Left colon (tissue), 2 donors: ENCODE measurements at regions not wholly inside any gene's neighbourhood (a gene's known extent, or its start where the extent isn't known, plus 50 kb on each side); places are given as distances from the start of the nearest gene placed in this dataset.
"Not testable (repeated sequence)": the region's sequence is repeated elsewhere in the genome, so short reads cannot be mapped to it uniquely, and the experiment has no call there.

Experiments
- ATAC-seq: fragments of 200-7000 bp; cut with Tn5 transposase; one replicate; pipeline ENCODE4 v1.9.1; 2020; ENCODE audit warnings: mild to moderate bottlenecking, moderate library complexity
- DNase-seq, 2 donors: peaks; one replicate each; pipeline ENCODE4 v3.0.0-alpha.2; 2020
- intact Hi-C, 2 donors: fragments of 100-400 bp; cut with DNase I in 1 of 2; cut with micrococcal nuclease in 1 of 2; formaldehyde crosslinking; loops; one replicate each; pipeline versions ENCODE4 v1.11.2 to v1.14.0; 2022; cut with DNase I, micrococcal nuclease
- donor health status: DM: no; HTN: no; CAD: no.
- donor health status: DM: yes; HTN: yes; CAD: no.

DNA sequence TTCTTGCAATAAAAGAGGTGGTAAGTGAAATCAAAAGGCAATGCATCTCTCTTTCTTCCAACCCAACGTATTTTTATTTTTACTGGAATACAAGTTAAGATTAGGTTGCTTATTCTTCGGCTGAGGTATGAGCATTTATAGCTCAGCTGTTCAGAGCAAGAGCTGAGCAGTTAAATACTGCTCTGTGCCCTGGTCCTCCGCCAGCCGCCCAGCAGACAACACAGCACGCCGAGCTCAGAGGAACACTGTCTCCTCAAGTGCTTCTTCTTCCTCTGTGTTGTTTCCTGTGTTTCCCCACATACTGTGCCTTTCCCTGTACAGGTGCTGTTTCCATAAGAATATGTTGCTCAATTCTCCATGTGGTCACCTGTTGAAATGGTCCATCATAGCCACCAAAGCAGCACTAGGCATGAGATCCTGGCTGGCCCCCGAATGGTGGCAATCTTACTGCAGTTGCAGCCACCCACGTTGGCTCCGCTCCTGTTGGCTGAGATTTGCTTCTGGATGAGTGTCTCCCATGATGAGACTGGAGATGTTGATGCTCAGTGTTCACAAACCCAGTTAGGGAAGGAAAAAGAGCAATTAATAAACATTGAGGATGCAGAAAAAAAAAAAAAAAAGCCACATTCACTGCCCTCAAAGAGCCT, 515.3 kb downstream of the GRIN2A start:
- intact Hi-C loops, result no loop called here
- DNase-seq, result peak; percentile 31 to 36
- peak; percentile 62 for ATAC-seq

DNA sequence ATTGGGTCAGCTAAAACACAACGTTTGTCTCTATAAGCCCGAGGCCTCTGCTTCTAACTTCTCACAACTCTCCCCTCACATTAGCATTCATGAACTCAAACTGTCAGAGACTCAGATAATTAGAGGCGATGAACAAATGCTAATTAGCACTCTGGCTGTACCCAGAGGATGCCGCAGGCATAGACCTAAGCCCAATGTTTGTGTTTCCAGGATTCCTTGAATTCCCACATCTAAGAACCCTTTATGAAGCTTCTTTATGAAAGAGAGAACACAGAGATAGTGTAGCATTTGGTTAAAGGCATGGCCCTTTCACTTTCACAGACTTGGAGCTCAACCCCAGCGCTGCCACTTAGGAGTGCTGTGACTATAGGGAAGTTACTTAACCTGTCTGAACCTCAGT, 512.2 kb downstream of the GRIN2A start:
- intact Hi-C loops, result no loop called here
- DNase-seq (no peak), ATAC-seq (no peak)

- DNase-seq, intact Hi-C loops, ATAC-seq: not testable (repeated sequence)
Measured at GRCh38 chr16:9670616-9671015, 511.6 kb downstream of the GRIN2A start.

GRCh38 chr16:9676560-9677300, 505.5 kb downstream of the GRIN2A start:
- intact Hi-C loops, DNase-seq, ATAC-seq: not testable (repeated sequence)

GRCh38 chr16:9677301-9677653, 505.0 kb downstream of the GRIN2A start:
- intact Hi-C loops, result no loop called here
- ATAC-seq (no peak), DNase-seq (no peak)

DNA sequence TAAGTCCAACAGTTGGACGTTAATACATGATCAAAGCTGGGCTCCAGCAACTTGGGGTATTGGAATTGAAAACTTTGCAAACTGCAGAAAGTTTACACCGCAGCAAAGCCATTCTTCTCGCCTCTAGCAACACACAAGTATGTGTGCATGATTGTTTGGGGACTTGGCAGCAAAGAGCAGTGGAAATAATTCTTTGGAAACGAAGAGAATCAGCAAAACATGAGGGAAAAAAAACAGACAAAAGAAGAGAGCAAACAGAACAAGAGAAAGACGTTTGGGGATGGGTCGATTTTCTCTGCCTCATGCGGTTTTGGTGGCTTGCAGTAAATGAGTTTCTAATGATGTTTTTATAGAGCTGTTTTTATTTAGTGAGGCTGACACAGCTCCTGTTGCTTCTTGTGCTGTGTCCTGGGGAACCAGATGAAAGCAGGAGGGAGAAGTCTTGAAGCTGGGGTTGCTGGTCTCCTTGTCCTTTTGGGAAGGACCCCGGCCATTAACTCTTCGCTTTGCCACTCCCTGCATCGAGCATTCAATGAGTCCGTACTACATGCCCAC, 502.9 kb downstream of the GRIN2A start:
- intact Hi-C loops, result no loop called here
- ATAC-seq, result no peak
- DNase-seq, result no peak

GRCh38 chr16:9680019-9680655, 502.1 kb downstream of the GRIN2A start:
- ATAC-seq (no peak), DNase-seq (no peak)
- intact Hi-C loops, result no loop called here

GRCh38 chr16:9680968-9681367, 501.3 kb downstream of the GRIN2A start:
- intact Hi-C loops, result no loop called here
- DNase-seq (no peak), ATAC-seq (no peak)

- ATAC-seq (no peak), DNase-seq (no peak)
- intact Hi-C loops, result no loop called here
Measured at GRCh38 chr16:9681508-9681907, 500.7 kb downstream of the GRIN2A start.

- intact Hi-C loops, result no loop called here
- DNase-seq (no peak), ATAC-seq (no peak)
Measured at GRCh38 chr16:9682320-9682719, 499.9 kb downstream of the GRIN2A start.

DNA sequence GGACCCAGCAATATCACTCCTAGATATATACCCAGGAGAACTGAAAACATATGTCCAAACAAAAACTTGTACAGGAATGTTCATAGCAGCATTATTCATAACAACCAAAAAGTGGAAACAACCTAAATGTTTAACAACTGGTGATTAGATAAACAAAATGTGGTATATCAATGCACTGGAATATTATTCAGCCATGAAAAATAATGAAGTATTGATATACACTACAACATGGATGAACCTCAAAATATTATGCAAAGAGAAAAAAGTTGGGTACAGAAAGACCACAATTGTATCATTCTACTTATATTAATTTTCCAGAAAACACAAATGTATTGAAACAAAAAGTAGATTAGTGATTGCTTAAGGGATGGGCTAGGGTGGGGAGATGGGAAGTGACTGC, 498.6 kb downstream of the GRIN2A start:
- intact Hi-C loops, result no loop called here
- ATAC-seq, result no peak
- DNase-seq, result no peak

- ATAC-seq, result no peak
- intact Hi-C loops, result no loop called here
- DNase-seq, result no peak
Measured at GRCh38 chr16:9687737-9688319, 494.4 kb downstream of the GRIN2A start.

- DNase-seq (no peak), ATAC-seq (no peak)
- intact Hi-C loops, result no loop called here
Measured at GRCh38 chr16:9689597-9689996, 492.6 kb downstream of the GRIN2A start.

DNA sequence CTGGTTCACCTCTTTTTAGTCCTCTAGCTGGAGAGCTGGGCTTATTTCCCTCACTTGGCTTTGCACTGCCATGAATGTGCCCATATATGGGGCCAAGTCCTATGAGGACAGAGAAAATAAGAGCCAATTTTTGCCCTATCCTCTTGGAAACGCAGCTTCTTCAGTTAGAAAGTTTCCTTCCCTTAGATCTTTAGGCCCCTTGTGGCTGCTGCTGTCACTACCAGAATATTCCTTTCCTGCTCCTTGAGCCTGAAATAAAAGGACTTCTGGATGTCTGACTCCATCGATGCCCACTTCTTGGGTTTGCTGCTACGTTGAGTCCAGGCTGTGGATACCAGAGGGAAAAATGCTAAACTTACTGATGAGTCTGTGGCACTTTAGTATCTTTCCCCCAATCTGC, 487.1 kb downstream of the GRIN2A start:
- ATAC-seq, result no peak
- DNase-seq, result no peak
- intact Hi-C loops, result no loop called here
